HFFc6 (cell line): ENCODE measurements at regions not wholly inside any gene's neighbourhood (a gene's known extent, or its start where the extent isn't known, plus 50 kb on each side); places are given as distances from the start of the nearest gene placed in this dataset.

Source experiments
- DNase-seq: peaks from one replicate; pipeline ENCODE4 v3.0.0-alpha.2; 2018
- H3K27ac Mint-ChIP-seq: 2 replicates; pipeline ENCODE4 v1.8.0; 2020; ENCODE audit warnings: mild to moderate bottlenecking, mixed read lengths
- H3K27me3 Mint-ChIP-seq: 2 replicates; pipeline ENCODE4 v1.8.0; 2021; ENCODE audit warnings: mild to moderate bottlenecking, moderate library complexity, mixed read lengths; ENCODE audit not compliant: insufficient read depth
- H3K36me3 Mint-ChIP-seq: 2 replicates; pipeline ENCODE4 v1.8.0; 2021; ENCODE audit warnings: low read depth, mixed read lengths
- H3K4me1 Mint-ChIP-seq: 2 replicates; pipeline ENCODE4 v1.8.0; 2020; ENCODE audit warnings: low read depth, mixed read lengths
- H3K4me3 Mint-ChIP-seq: 2 replicates; pipeline ENCODE4 v1.8.0; 2020; ENCODE audit warnings: mild to moderate bottlenecking, moderate library complexity, mixed read lengths
- H3K9me3 Mint-ChIP-seq: 2 replicates; pipeline ENCODE4 v1.8.0; 2020; ENCODE audit warnings: mild to moderate bottlenecking, mixed read lengths
- CTCF ChIP-seq: fragments of 200-600 bp; sonication (generic); IDR thresholded peaks from 2 replicates; pipeline ENCODE4 v1.5.0; 2021; ENCODE audit warnings: antibody characterized with exemption, mild to moderate bottlenecking

GRCh38 chr3:124397088-124397487 lies 333.2 kb upstream of the UMPS start:
- TF ChIP-seq CTCF = no peak
- H3K4me3 Mint-ChIP-seq = no peak overlapping the region
- H3K27me3 Mint-ChIP-seq = peaks cover 16% of the 10 kb centered on the region
- no peaks in the 10 kb centered on the region for H3K9me3 Mint-ChIP-seq
- no peaks in the 10 kb centered on the region for H3K36me3 Mint-ChIP-seq
- no peak overlapping the region for H3K27ac Mint-ChIP-seq
- peaks cover 7% of the 10 kb centered on the region for H3K4me1 Mint-ChIP-seq
- DNase-seq = no peak

- Mint-ChIP-seq H3K9me3 (no peaks in the 10 kb centered on the region), H3K27me3 (peaks cover 16% of the 10 kb centered on the region), H3K36me3 (no peaks in the 10 kb centered on the region), H3K27ac (no peak overlapping the region), H3K4me1 (peaks cover 8% of the 10 kb centered on the region), H3K4me3 (no peak overlapping the region)
- no peak for DNase-seq
- TF ChIP-seq CTCF = no peak
Observed at GRCh38 chr3:124398594-124398993, 331.7 kb upstream of the UMPS start.

GRCh38 chr3:124401843-124402242 lies 328.4 kb upstream of the UMPS start:
- Mint-ChIP-seq H3K36me3 (no peaks in the 10 kb centered on the region), H3K27me3 (peaks cover 20% of the 10 kb centered on the region), H3K9me3 (no peaks in the 10 kb centered on the region), H3K4me3 (no peak overlapping the region), H3K27ac (no peak overlapping the region), H3K4me1 (peaks cover 8% of the 10 kb centered on the region)
- peak; percentile 9 for DNase-seq
- TF ChIP-seq CTCF = no peak

- H3K27me3 Mint-ChIP-seq = peaks cover 18% of the 10 kb centered on the region
- H3K36me3 Mint-ChIP-seq = no peaks in the 10 kb centered on the region
- no peak overlapping the region for H3K4me3 Mint-ChIP-seq
- H3K9me3 Mint-ChIP-seq = no peaks in the 10 kb centered on the region
- no peak overlapping the region for H3K27ac Mint-ChIP-seq
- no peak for TF ChIP-seq CTCF
- H3K4me1 Mint-ChIP-seq = peaks cover 13% of the 10 kb centered on the region
- DNase-seq = no peak
Observed at GRCh38 chr3:124402791-124403190, 327.5 kb upstream of the UMPS start.

DNA sequence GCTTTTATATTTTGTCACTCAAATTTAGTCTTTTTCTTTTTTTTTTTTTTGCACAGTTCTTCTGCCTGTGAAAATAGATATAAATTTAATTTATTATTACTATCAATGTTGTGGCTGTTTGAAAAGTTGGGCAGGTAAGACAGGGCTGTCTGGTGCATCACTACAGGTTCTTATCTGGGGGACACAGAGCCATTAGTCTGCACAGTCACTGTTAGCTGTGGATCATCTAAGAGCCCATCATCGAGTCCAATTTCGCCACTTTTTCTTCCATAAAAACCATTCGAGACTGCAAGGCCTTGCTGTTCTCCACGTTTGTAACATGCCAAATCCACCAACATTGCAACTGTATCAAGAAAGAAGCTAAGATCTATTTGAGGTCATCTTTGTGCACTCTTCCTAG lies 325.6 kb upstream of the UMPS start:
- H3K4me3 Mint-ChIP-seq = no peak overlapping the region
- peaks cover 21% of the 10 kb centered on the region for H3K4me1 Mint-ChIP-seq
- no peaks in the 10 kb centered on the region for H3K36me3 Mint-ChIP-seq
- H3K27ac Mint-ChIP-seq = no peak overlapping the region
- no peaks in the 10 kb centered on the region for H3K9me3 Mint-ChIP-seq
- TF ChIP-seq CTCF = no peak
- DNase-seq = no peak
- peaks cover 16% of the 10 kb centered on the region for H3K27me3 Mint-ChIP-seq

DNA sequence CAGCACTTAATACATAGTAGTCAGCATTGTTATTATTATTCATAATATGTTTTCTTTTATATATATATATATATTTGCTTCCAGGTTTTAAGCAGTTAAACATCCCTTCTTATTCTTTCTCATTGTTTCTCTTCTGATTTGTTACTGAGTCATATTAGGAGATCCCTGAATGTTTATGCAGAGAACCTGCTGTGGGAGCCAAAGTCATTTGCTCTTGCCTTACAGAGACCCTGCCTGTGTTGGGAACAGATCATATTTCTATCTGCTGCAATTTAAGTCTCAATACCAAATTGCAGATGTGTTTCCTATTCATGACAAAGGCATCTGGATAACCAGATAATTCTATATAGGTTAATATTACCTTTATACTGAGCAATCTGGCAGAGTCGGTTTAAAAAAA lies 323.0 kb upstream of the UMPS start:
- Mint-ChIP-seq H3K4me3 (no peak overlapping the region), H3K27ac (no peak overlapping the region), H3K27me3 (peaks cover 9% of the 10 kb centered on the region), H3K4me1 (peaks cover 26% of the 10 kb centered on the region), H3K9me3 (no peaks in the 10 kb centered on the region), H3K36me3 (no peaks in the 10 kb centered on the region)
- DNase-seq = no peak
- TF ChIP-seq CTCF = no peak
